ENCODE measurements at regions not wholly inside any gene's neighbourhood (a gene's known extent, or its start where the extent isn't known, plus 50 kb on each side); places are given as distances from the start of the nearest gene placed in this dataset.
"Not testable (repeated sequence)": the region's sequence is repeated elsewhere in the genome, so short reads cannot be mapped to it uniquely, and the experiment has no call there.

GRCh38 chr20:53681352-53682212 lies 87.9 kb upstream of the ZNF217 start:
- FAIRE-seq: no peak

GRCh38 chr20:53679597-53680309 lies 86.1 kb upstream of the ZNF217 start:
- no peak for FAIRE-seq

GRCh38 chr20:53678990-53679596 lies 85.5 kb upstream of the ZNF217 start:
- no peak for FAIRE-seq

DNA sequence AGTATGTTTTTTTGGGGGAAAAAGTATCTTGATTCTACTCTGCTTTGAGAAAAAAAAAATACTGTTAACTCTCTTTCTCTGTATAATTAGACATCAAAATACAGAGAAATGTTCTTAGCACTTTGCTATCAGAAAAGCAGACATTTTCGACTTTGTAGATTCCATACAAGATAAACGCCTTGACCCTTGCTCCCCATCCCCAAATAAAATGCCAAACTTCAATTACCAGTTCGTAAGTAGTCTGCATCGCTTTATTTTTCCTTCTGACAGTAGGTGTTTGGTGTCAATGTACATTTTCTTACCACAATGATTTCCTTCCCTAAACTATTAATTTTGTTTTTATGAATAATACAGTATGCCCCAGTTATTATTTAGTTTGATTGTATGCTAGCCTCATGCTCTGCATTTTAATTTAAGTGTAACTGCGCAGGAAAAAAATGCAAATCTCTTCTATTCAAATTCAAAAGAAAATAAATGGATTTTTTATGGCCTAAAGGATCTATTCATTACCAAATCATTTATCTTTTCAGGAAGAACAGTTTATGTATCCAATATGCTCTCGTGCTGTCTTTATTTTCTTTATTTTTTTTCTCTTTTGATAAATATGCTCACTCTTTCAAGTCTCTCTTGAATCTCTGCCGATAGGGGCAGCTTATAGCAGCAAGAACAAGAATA lies 84.8 kb upstream of the ZNF217 start:
- FAIRE-seq: peak; percentile 19

GRCh38 chr20:53677447-53678314 lies 84.0 kb upstream of the ZNF217 start:
- no peak for FAIRE-seq

GRCh38 chr20:53676987-53677386 lies 83.3 kb upstream of the ZNF217 start:
- FAIRE-seq: no peak

DNA sequence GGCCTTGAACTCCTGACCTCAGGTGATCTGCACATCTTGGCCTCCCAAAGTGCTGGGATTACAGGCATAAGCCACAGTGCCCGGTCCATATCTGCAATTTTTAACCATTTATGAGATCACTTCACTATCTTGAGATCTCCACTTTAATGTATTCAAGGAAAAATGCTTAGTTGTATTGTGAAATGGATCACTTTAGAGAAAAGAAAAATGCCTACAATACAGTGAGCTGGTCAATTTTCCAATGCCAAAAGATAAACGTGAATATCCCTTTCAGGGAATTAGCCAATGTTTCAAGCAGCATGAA lies 82.8 kb upstream of the ZNF217 start:
- no peak for FAIRE-seq

DNA sequence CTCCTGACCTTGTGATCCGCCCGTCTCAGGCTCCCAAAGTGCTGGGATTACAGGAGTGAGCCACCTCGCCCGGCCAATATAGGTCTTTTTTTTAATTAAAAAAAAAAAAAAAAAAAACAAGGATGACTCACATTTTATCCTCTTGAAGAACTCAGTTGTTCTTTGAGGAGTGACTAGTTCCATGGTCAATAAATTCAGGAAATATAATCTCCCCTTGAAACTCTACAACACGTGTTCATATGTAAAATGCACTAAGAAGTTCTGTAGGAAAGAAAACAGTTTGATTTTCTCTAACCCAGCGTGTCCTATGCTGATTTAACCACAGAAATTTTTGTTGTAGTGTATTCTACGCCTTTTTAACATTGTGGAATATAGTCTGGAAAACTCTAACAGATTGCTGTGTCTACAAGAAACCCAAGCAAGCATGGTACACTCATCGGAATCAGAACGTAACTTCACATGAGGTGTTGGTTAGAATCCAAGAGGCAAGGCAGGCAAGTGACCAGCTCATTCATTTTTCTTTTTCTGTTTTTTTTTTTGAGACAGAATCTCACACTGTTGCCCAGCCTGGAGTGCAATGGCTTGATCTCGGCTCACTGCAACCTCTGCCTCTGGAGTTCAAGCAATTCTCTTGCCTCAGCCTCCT lies 79.0 kb upstream of the ZNF217 start:
- FAIRE-seq: no peak

DNA sequence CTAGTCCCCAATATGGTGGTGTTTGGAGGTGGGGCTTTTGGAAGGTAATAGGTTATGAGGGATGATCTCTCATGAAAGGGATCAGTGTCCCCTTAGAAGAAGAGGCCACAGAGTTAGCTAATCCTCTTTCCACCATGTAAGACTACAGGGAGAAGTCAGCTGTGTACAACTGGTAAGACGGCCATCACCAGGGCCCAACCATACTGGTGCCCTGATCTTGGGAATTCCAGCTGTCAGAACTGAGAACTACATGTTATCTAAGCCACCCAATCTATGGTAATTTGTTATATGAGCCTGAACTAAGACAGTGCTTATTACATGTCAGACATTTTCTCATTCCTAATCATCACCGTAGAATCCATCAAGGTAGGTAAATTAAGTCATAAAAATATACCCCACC lies 77.7 kb upstream of the ZNF217 start:
- FAIRE-seq: no peak

GRCh38 chr20:53669517-53670313 lies 76.1 kb upstream of the ZNF217 start:
- not testable (repeated sequence) for FAIRE-seq

DNA sequence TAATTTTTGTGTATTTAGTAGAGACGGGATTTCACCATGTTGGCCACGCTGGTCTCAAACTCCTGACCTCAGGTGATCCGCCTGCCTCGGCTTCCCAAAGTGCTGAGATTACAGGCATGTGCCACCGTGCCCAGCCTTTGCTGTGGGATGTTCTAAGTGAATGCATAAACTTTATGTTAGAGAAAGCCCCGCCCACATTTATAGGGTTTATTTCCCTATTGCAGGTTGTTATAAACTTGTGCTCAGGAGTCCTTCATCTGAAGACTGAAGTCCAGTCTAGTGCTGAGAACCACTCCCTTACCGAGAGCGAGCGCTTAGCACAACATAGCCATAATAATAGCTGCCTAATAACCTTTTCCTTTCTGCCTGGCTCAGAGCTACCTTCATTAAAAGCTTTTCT lies 75.4 kb upstream of the ZNF217 start:
- no peak for FAIRE-seq

DNA sequence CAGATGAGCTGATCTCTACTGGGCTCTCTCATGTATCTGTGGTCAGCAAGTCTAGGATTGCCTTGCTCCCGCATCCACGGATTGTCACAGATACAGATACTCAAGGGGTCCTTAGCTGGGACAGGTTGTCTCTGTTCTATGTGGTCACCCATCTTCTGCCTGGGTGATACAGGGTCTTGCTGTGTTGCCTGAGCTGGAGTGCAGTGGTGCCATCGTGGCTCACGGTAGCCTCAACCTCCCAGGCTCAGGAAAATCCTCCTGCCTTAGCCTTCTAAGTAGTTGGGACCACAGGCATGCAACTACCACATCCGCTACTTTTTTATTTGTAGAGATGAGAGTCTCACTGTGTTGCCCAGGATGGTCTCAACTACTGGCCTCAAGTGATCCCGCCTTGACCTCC lies 72.5 kb upstream of the ZNF217 start:
- no peak for FAIRE-seq

DNA sequence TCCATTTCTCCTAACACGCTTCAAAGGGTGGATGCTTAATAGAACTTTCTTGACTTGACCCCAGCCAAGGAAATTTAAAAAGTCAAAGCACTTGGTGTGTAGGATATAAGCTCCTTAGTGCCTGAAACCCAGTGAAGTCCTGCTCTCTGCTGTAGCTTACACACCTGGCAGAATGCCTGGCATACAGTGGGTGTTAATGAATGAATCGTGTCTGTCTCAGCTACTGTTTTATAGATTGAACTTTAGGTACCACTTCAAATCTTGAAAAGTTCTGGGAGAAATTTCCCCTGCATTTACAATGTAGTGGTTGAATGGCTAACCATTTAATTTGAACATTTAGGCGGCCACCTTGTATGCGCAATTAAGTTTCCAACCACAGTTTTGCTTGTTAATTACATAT lies 70.5 kb upstream of the ZNF217 start:
- no peak for FAIRE-seq

GRCh38 chr20:53663521-53663920 lies 69.9 kb upstream of the ZNF217 start:
- not testable (repeated sequence) for FAIRE-seq

GRCh38 chr20:53662595-53662994 lies 69.0 kb upstream of the ZNF217 start:
- FAIRE-seq: no peak

DNA sequence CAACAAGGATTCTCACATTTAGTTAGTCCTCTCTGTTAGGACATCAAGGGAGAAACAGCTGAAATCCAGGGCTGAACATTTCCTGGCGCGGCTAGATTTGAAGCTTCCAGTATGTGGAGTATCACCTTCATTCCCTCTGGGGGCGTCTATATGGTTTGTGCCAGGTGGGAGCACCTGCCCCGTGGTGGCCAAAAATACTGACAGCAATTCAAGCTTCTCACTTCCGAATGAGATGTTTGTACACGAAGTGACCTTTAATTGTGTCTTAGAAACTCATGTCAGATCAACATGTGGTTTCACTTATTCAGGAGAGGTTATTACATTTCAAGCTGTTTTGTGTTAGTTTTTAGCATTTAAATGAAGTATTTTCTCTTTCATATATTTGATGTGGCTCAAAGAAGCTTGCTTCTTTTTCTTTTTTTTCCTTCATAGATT lies 67.3 kb upstream of the ZNF217 start:
- peak; percentile 73 for FAIRE-seq

- FAIRE-seq: no peak
Observed at GRCh38 chr20:53660078-53660909, 66.7 kb upstream of the ZNF217 start.

GRCh38 chr20:53658973-53659372 lies 65.3 kb upstream of the ZNF217 start:
- FAIRE-seq: no peak

GRCh38 chr20:53658322-53658721 lies 64.7 kb upstream of the ZNF217 start:
- no peak for FAIRE-seq

DNA sequence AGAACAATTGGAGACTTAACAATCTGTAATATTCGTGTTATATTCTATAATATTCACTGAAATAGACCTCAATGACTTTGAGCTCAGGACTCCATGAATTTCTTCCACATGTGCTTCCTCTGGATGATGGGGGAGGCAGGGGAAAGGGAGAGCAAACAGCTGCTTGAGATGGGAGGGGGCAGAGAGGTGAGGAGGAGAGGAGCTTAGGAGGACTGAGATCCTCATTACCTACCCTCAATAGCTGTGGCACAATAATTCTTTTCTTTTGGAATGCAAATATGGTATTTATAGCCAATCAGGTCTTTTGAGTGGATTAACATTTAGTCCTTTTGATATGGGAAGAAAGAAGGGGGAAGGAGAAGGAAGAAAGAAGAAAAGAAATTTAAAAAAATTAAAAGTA lies 64.1 kb upstream of the ZNF217 start:
- FAIRE-seq: no peak

All from G401.6 (cell line).